K562 (cell line): ENCODE measurements at regions not wholly inside any gene's neighbourhood (a gene's known extent, or its start where the extent isn't known, plus 50 kb on each side); places are given as distances from the start of the nearest gene placed in this dataset.

Experiments used
- ATAC-seq: fragments of 200-7000 bp; cut with Tn5 transposase; 3 replicates; pipeline ENCODE4 v1.9.1; 2020; ENCODE audit warnings: moderate library complexity
- BruUV-seq: library from RNA; stranded (reverse); fragments of 400-500 nt; replicated peaks from 2 replicates; lab custom pipeline; 2021; lab: Mats Ljungman, UMichigan
- CTCF ChIA-PET: fragments of 300-600 bp; formaldehyde crosslinking; extraction: SDS; loops from one replicate; lab custom pipeline; 2021; ENCODE audit warnings: low intra/inter-chr PET ratio; lab: Yijun Ruan, JAX
- POLR2A ChIA-PET: fragments of 300-600, 350-650 bp; sonication (Branson Sonifier 250); formaldehyde crosslinking; extraction: SDS; loops from one replicate; lab custom pipeline; 2021; ENCODE audit warnings: antibody characterized with exemption, inconsistent platforms; lab: Yijun Ruan, JAX
- DNase-seq, 4 experiments: peaks; one replicate each; pipeline versions ENCODE4 v3.0.0 to v3.0.0-alpha.2; 2011 to 2018; ENCODE audit warnings: low spot score in 3 of 4, mixed read lengths in 3 of 4; ENCODE audit errors: extremely low read depth in 1 of 4
- FAIRE-seq: peaks from 2 replicates; lab custom pipeline; 2011; peaks lifted over from hg19 to GRCh38; lab: Jason Lieb, UNC
- H2AFZ ChIP-seq: 2 replicates; pipeline ENCODE4 v1.6.0; 2011; ENCODE audit warnings: low read depth, low read length, control low read depth, inconsistent platforms
- H3K27ac ChIP-seq: fragments of 200-600 bp; 3 replicates; pipeline ENCODE4 v1.8.0; 2011; ENCODE audit warnings: low read depth, mild to moderate bottlenecking, control low read depth, inconsistent platforms, low read length, moderate library complexity, mixed read lengths; ENCODE audit errors: extremely low read depth
- H3K27me3 ChIP-seq, 2 experiments: fragments of 300-600 bp in 1 of 2; 2 replicates in 1 of 2; 3 replicates in 1 of 2; pipeline versions ENCODE4 v1.6.0 to v1.8.0; 2011; ENCODE audit warnings: inconsistent platforms in 2 of 2, low read length in 2 of 2, mild to moderate bottlenecking in 1 of 2, mixed read lengths in 1 of 2, moderate library complexity in 1 of 2; ENCODE audit not compliant: control insufficient read depth in 2 of 2, insufficient read depth in 2 of 2
- H3K36me3 ChIP-seq: fragments of 300-600 bp; 3 replicates; pipeline ENCODE4 v1.8.0; 2011; ENCODE audit warnings: mild to moderate bottlenecking, low read length, inconsistent platforms; ENCODE audit not compliant: control insufficient read depth, insufficient read depth
- H3K4me1 ChIP-seq, 2 experiments: fragments of 200-600 bp in 1 of 2; replicated peaks in 1 of 2; 2 replicates in 1 of 2; 3 replicates in 1 of 2; pipeline versions ENCODE4 v1.5.1 to v1.8.0; 2011; ENCODE audit warnings: inconsistent platforms in 2 of 2, low read length in 2 of 2, mild to moderate bottlenecking in 1 of 2, mixed read lengths in 1 of 2, moderate library complexity in 1 of 2; ENCODE audit not compliant: control insufficient read depth in 2 of 2, insufficient read depth in 2 of 2
- H3K4me2 ChIP-seq: 2 replicates; pipeline ENCODE4 v1.6.1; 2011; ENCODE audit warnings: low read length, control low read depth, inconsistent platforms, mixed read lengths; ENCODE audit not compliant: insufficient read depth
- H3K4me3 ChIP-seq: fragments of 200-600 bp; sonication (generic), shearing (Covaris generic); 2 replicates; pipeline ENCODE4 v1.5.1; 2016; ENCODE audit warnings: control low read depth, inconsistent platforms
- H3K79me2 ChIP-seq: fragments of 200-600 bp; 3 replicates; pipeline ENCODE4 v1.8.0; 2011; ENCODE audit warnings: low read length, inconsistent platforms; ENCODE audit not compliant: control insufficient read depth, insufficient read depth
- H3K9ac ChIP-seq, 2 experiments: 2 replicates each; pipeline versions ENCODE4 v1.6.0 to v1.6.1; 2011; ENCODE audit warnings: low read depth in 2 of 2, low read length in 2 of 2, control low read depth in 1 of 2, inconsistent platforms in 1 of 2, mild to moderate bottlenecking in 1 of 2, mixed read lengths in 1 of 2; ENCODE audit not compliant: insufficient read depth in 1 of 2
- H3K9me1 ChIP-seq: one replicate; pipeline ENCODE4 v1.6.0; 2011; ENCODE audit warnings: inconsistent platforms, mild to moderate bottlenecking, low read length, moderate library complexity; ENCODE audit not compliant: control insufficient read depth, insufficient read depth
- H3K9me3 ChIP-seq: replicated peaks from 2 replicates; pipeline ENCODE4 v1.5.1; 2011; ENCODE audit warnings: low read depth, low read length, inconsistent platforms; ENCODE audit not compliant: control insufficient read depth, insufficient read depth
- H4K20me1 ChIP-seq: replicated peaks from 2 replicates; pipeline ENCODE4 v1.6.1; 2011; ENCODE audit warnings: low read length, inconsistent platforms, mixed read lengths; ENCODE audit not compliant: control insufficient read depth, insufficient read depth
- BRCA1 ChIP-seq, 2 experiments: fragments of 450-650 bp in 1 of 2; sonication (generic) in 1 of 2; formaldehyde crosslinking in 1 of 2; IDR thresholded peaks; 2 replicates each; pipeline versions ENCODE4 v1.5.0 to v1.6.1; 2017 to 2020; ENCODE audit warnings: mild to moderate bottlenecking in 1 of 2, missing genetic modification reagents in 1 of 2
- ESRRB ChIP-seq: fragments of 250-450 bp; sonication (Bioruptor Pico); IDR thresholded peaks from 2 replicates; pipeline ENCODE4 v1.5.0; 2020; ENCODE audit warnings: mild to moderate bottlenecking, moderate library complexity, borderline replicate concordance
- GABPB1 ChIP-seq: sonication (generic); formaldehyde crosslinking; IDR thresholded peaks from 2 replicates; pipeline ENCODE4 v1.8.0; 2022; ENCODE audit warnings: mild to moderate bottlenecking, missing genetic modification reagents
- MTA3 ChIP-seq: fragments of 450-650 bp; formaldehyde crosslinking; IDR thresholded peaks from 2 replicates; pipeline ENCODE4 v1.6.1; 2017; ENCODE audit warnings: mild to moderate bottlenecking, borderline replicate concordance
- TFAP4 ChIP-seq: sonication (generic); formaldehyde crosslinking; IDR thresholded peaks from 2 replicates; pipeline ENCODE4 v1.8.0; 2022; ENCODE audit warnings: missing genetic modification reagents, mild to moderate bottlenecking, moderate library complexity, borderline replicate concordance
- in situ Hi-C: fragments of 300-500 bp; cut with MboI; formaldehyde crosslinking; loops from 4 replicates; pipeline ENCODE4 v1.15.0; 2018; ENCODE audit warnings: inconsistent platforms, mixed read lengths
- intact Hi-C: fragments of 100-400 bp; cut with micrococcal nuclease; formaldehyde crosslinking; loops from 2 replicates; pipeline ENCODE4 v1.14.2; 2022
- TF ChIP-seq, protein P1 (sequence below): sonication (generic); formaldehyde crosslinking; IDR thresholded peaks from 2 replicates; pipeline ENCODE4 v1.8.1; 2023; ENCODE audit warnings: mild to moderate bottlenecking, missing genetic modification reagents

- ATAC-seq (no peak), FAIRE-seq (no peak)
- Histone ChIP-seq H3K9ac (no peak overlapping the region), H3K27ac (no peak overlapping the region), H3K4me2 (no peak overlapping the region), H3K9me3 (no peaks in the 10 kb centered on the region), H4K20me1 (no peaks in the 10 kb centered on the region)
- no TSS peak for BruUV-seq
- CTCF ChIA-PET = no interaction called here
- in situ Hi-C loops = no loop called here
- TF ChIP-seq ESRRB = no peak
- no peak for TF ChIP-seq MTA3
- no peak for TF ChIP-seq TFAP4 (CRISPR knock-in tag)
- TF ChIP-seq GABPB1 (CRISPR knock-in tag) = no peak
- TF ChIP-seq, protein P1, sequence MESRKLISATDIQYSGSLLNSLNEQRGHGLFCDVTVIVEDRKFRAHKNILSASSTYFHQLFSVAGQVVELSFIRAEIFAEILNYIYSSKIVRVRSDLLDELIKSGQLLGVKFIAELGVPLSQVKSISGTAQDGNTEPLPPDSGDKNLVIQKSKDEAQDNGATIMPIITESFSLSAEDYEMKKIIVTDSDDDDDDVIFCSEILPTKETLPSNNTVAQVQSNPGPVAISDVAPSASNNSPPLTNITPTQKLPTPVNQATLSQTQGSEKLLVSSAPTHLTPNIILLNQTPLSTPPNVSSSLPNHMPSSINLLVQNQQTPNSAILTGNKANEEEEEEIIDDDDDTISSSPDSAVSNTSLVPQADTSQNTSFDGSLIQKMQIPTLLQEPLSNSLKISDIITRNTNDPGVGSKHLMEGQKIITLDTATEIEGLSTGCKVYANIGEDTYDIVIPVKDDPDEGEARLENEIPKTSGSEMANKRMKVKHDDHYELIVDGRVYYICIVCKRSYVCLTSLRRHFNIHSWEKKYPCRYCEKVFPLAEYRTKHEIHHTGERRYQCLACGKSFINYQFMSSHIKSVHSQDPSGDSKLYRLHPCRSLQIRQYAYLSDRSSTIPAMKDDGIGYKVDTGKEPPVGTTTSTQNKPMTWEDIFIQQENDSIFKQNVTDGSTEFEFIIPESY = no peak
- no peak for TF ChIP-seq BRCA1 (IDR thresholded peaks at IDR 0.05)
- TF ChIP-seq BRCA1 (CRISPR knock-in tag; IDR thresholded peaks at IDR 0.05) = no peak
- TF ChIP-seq, all 486 proteins: peak for 0
- no peak for DNase-seq
- no peaks in the 10 kb centered on the region for H3K9me1 ChIP-seq
- H3K36me3 ChIP-seq = no peaks in the 10 kb centered on the region
- H3K27me3 ChIP-seq = no peaks in the 10 kb centered on the region
- no peak overlapping the region for H3K4me3 ChIP-seq
- no peaks in the 10 kb centered on the region for H3K79me2 ChIP-seq
- H2AFZ ChIP-seq = no peak overlapping the region
- POLR2A ChIA-PET = interaction anchor here (0.6 kb wide), 1 partner anchor 13 kb away, joined by 3 read pairs; no protein-coding TSS in a partner anchor
- intact Hi-C loops = no loop called here
- no peaks in the 10 kb centered on the region for H3K4me1 ChIP-seq
These were observed 583.1 kb downstream of the XIRP2 start for GRCh38 chr2:167471332-167471731.
